Amniotic stem cell (primary cell): ENCODE measurements at regions not wholly inside any gene's neighbourhood (a gene's known extent, or its start where the extent isn't known, plus 50 kb on each side); places are given as distances from the start of the nearest gene placed in this dataset.
"Not testable (repeated sequence)": the region's sequence is repeated elsewhere in the genome, so short reads cannot be mapped to it uniquely, and the experiment has no call there.

ENCODE experiments used
- DNase-seq: peaks from one replicate; lab custom pipeline; 2025; lab: John Stamatoyannopoulos, UW

DNA sequence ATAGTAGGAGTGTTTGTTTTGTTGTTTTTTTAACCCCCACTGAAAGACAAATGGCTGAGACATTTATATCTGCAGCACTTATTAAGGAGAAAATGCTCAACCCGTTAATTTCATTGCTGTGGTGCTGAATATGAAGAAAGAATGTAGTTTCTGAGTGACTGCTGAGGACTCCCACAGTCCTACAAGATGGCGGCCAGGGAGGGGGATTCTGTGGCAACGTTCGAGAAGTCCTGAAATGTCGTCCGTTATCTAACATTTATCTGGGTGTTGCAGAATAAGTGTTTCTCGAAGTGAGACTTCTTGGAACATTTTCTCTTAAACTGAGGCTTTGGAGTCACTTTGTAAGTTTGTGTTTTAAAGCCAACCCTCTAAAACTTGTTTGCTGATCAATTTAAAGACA is 530.4 kb downstream of the XYLT1 start:
- DNase-seq, result no peak

DNA sequence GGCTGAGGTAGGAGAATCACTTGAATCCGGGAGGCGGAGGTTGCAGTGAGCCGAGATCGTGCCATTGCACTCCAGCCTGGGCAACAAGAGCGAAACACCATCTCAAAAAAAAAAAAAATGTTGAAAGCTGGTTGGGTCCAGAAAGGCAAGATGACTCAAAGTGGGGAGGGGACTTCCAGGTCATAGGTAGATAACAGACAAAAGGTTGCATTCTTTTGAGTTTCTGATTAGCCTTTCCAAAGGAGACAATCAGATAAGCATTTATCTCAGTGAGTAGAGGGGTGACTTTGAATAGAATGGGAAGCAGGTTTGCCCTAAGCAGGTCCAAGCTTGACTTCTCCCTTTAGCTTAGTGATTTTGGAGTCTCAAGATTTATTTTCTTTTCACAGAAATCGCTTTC is 527.9 kb downstream of the XYLT1 start:
- DNase-seq, result not testable (repeated sequence)

GRCh38 chr16:16945207-16945606 is 525.6 kb downstream of the XYLT1 start:
- DNase-seq, result no peak

- no peak for DNase-seq
Observed at GRCh38 chr16:16956376-16956775, 514.4 kb downstream of the XYLT1 start.

DNA sequence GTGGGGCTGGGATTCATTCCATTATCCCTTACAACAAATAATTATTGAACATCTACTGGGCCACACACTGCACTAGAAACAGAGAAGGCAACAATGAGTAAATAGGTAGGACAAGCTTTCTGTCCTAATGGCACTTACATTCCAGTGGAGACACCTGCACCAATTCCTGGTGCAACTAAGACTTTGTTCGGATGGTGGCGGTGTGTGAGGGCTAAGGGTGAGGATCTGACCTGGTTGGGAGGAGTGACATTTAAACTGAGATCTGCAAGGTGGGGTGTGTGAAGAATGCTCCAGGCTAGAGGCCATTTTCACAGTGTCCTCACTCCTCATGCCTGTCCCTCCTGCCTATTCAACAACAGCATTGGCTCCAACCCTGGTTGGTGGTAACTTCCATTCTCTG is 510.0 kb downstream of the XYLT1 start:
- no peak for DNase-seq

DNA sequence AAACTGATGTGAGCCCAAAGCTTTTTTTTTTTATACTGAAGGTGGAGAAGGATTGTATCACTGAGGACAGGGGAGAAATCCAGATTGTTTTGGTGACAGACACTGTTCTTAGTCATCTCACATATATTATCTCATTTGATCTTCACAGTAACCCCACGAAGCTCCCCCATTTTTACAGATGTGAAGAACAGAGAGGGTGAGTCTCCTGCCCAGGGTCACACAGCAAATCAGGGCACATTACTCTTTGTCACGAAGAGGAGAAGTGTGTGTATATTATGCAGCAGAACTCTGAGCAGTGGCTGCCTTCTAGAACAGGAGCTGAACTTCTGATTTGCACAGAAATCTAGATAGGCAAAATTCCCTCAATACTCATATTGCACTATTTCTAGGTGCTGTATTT is 504.3 kb downstream of the XYLT1 start:
- no peak for DNase-seq

GRCh38 chr16:16971042-16971441 is 499.7 kb downstream of the XYLT1 start:
- no peak for DNase-seq

DNA sequence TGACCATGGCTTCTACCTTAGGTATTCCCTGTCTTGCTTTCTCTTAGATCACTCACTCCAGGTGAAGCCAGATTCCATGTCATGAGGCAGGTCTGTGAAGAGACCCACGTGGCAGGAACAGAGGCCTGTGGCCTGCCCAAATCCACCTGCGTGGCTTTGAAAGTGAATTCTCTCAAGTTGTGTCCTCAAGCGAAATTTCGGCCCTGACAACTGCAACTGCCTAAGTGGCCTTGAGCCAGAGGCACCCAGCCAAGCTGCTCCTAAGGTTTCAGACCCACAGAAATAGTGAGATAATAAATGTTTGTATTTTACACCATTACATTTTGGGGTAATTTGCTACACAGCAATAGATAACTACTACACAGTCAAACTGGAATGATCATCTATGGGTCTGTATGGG is 497.9 kb downstream of the XYLT1 start:
- DNase-seq, result no peak

GRCh38 chr16:16973707-16974591 is 496.8 kb downstream of the XYLT1 start:
- no peak for DNase-seq

DNA sequence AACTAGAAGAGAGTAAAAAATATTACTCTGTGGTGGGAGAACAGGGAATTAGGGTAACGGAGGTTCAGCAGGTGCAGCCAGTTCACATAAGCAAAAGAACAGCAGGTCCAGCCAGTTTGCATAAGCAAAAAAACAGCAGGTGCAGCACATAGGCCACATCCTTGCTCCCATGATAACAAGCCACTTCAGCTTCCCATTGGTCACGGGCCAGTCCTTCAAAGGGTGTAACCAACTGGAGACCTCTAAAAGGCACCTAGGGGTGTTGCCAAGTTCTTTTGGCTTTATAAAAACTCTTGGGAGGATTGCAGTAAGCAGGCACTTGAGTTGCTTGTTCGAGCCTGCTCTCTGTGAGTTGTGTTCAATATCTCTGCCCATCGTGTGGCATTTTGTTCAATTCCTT is 488.1 kb downstream of the XYLT1 start:
- no peak for DNase-seq

GRCh38 chr16:16983582-16983981 is 487.2 kb downstream of the XYLT1 start:
- DNase-seq, result no peak

DNA sequence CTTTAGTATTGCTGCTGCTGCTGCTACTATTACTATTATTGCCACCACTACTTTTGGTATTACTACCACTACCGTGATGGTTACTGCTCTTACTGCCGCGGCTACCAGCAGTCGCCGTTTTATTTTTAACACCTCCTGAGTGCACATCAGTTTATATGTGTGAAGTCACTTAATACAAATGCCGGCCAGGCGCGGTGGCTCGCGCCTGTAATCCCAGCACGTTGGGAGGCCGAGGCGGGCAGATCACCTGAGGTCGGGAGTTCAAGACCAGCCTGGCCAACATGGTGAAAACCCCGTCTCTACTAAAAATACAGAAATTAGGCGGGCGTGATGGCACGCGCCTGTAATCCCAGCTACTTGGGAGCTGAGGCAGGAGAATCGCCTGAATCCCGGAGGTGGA is 486.7 kb downstream of the XYLT1 start:
- not testable (repeated sequence) for DNase-seq

DNA sequence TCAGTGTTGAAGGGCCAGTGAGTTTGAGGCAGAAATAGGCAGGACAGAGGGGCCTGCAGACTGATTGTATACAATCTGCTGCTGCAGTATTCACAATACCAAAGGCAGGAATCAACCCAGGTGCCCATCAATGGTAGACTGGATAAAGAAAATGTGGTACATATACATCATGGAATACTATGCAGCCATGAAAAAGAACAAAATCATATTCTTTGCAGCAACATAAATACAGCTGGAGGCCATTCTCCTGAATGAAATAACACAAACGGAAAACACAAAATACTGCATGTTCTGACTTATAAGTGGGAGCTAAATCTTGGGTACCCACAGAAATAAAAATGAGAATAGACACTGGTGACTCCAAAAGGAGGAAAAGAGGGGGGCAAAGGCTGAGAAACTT is 485.1 kb downstream of the XYLT1 start:
- no peak for DNase-seq

GRCh38 chr16:16988963-16989362 is 481.8 kb downstream of the XYLT1 start:
- no peak for DNase-seq

GRCh38 chr16:16989368-16989767 is 481.4 kb downstream of the XYLT1 start:
- DNase-seq, result no peak

GRCh38 chr16:16991711-16992110 is 479.0 kb downstream of the XYLT1 start:
- DNase-seq, result no peak

- no peak for DNase-seq
Observed at GRCh38 chr16:16992975-16993765, 477.6 kb downstream of the XYLT1 start.

DNA sequence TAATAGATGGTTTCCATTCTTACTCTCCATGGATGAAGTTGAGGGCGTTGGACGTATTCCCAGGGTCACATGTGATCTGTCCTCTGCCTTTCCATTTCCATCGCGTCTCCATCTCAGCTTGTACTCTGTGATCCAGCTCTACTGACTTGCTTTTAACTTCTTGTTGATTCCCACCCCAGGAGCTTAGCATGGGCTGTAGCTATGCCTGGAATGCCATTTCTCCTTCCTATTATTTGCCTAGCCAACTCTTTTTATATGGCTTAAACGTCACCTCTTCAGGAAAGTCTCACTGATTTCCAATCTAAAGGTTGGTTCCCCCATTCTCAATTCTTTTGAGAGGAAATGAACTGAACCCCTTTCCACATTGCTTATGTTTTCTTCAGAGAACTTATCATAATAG is 475.9 kb downstream of the XYLT1 start:
- no peak for DNase-seq

DNA sequence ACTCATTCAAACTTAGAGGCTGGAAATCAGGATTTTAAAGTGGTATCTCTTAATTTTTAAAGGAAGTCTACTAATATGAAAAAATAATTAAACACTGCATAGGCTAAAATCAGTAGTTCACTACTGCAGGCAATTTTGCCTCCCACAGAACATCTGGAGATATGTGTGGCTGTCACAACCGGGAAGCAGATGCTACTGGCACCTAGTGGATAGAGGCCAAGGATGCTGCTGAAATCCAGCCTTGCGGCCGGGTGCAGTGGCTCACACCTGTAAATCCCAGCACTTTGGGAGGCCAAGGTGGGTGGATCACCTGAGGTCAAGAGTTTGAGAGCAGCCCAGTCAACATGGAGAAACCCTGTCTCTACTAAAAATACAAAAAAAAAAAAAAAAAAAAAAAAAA is 473.9 kb downstream of the XYLT1 start:
- DNase-seq, result no peak

GRCh38 chr16:16997349-16997748 is 473.4 kb downstream of the XYLT1 start:
- no peak for DNase-seq

DNA sequence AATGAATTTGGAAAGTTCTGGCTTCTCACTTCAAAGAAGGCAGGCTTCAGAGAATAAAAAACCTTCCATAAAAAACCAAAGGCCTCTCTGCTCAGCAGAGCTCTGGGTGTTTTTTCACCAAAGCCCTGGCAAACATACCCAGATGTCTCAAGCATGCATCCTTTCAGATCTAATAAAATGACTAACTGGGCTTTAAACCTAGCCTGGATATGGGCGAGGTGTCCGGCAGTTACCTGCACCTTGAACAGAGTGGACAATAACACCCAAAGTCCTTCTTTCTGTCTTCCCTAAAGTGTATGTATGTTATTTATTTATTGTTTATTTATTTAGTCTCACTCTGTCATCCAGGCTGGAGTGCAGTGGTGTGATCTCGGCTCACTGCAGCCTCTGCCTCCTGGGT is 469.3 kb downstream of the XYLT1 start:
- no peak for DNase-seq

- DNase-seq, result no peak
Observed at GRCh38 chr16:17002565-17002964, 468.2 kb downstream of the XYLT1 start.

- not testable (repeated sequence) for DNase-seq
Observed at GRCh38 chr16:17005963-17006362, 464.8 kb downstream of the XYLT1 start.
